NB4 (cell line): ENCODE measurements at regions not wholly inside any gene's neighbourhood (a gene's known extent, or its start where the extent isn't known, plus 50 kb on each side); places are given as distances from the start of the nearest gene placed in this dataset.

Experiments used
- POLR2A ChIP-seq: IDR thresholded peaks from 2 replicates; pipeline ENCODE4 v1.6.1; 2011; ENCODE audit warnings: mild to moderate bottlenecking; ENCODE audit not compliant: insufficient read length; ENCODE audit errors: extremely low read depth
- TF ChIP-seq, protein P1 (sequence below): IDR thresholded peaks from one replicate; pipeline ENCODE4 v1.5.1; 2012; ENCODE audit warnings: low read depth, low read length
- TF ChIP-seq, protein P2 (sequence below): IDR thresholded peaks from 2 replicates; pipeline ENCODE4 v1.6.1; 2011; ENCODE audit warnings: low read depth, low read length

DNA sequence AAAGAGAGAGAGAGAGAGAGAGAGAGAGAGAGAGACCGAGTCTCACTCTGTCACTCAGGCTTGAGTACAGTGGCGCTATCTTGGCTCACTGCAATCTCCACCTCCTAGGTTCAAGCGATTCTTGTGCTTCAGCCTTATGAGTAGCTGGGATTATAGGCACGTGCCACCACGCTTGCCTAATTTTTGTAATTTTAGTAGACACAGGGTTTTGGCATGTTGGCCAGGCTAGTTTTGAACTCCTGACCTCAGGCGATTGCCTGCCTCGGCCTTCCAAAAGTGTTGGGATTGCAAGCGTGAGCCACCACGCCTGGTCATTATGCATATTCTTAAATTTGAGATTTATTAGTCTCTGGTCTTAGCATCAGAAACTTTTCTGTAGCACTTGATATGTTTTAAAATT, 317.9 kb upstream of the ATP2B1 start:
- TF ChIP-seq, protein P1, sequence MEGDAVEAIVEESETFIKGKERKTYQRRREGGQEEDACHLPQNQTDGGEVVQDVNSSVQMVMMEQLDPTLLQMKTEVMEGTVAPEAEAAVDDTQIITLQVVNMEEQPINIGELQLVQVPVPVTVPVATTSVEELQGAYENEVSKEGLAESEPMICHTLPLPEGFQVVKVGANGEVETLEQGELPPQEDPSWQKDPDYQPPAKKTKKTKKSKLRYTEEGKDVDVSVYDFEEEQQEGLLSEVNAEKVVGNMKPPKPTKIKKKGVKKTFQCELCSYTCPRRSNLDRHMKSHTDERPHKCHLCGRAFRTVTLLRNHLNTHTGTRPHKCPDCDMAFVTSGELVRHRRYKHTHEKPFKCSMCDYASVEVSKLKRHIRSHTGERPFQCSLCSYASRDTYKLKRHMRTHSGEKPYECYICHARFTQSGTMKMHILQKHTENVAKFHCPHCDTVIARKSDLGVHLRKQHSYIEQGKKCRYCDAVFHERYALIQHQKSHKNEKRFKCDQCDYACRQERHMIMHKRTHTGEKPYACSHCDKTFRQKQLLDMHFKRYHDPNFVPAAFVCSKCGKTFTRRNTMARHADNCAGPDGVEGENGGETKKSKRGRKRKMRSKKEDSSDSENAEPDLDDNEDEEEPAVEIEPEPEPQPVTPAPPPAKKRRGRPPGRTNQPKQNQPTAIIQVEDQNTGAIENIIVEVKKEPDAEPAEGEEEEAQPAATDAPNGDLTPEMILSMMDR: no peak
- TF ChIP-seq, protein P2, sequence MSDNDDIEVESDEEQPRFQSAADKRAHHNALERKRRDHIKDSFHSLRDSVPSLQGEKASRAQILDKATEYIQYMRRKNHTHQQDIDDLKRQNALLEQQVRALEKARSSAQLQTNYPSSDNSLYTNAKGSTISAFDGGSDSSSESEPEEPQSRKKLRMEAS: no peak
- no peak for TF ChIP-seq POLR2A
